Lung (tissue), 11 donors: ENCODE measurements at regions not wholly inside any gene's neighbourhood (a gene's known extent, or its start where the extent isn't known, plus 50 kb on each side); places are given as distances from the start of the nearest gene placed in this dataset.

Experiments
- ATAC-seq: fragments of 200-7000 bp; cut with Tn5 transposase; one replicate; pipeline ENCODE4 v1.9.1; 2020; ENCODE audit warnings: moderate number of reproducible peaks; ENCODE audit not compliant: insufficient read depth, low FRiP score
- DNase-seq, 3 donors: peaks; one replicate each; pipeline ENCODE4 v3.0.0-alpha.2; 2013 to 2017
- H3K27ac ChIP-seq, 2 donors: one replicate each; pipeline ENCODE4 v1.5.1; 2013; ENCODE audit warnings: mild to moderate bottlenecking in 2 of 2, moderate library complexity in 2 of 2, control low read depth in 1 of 2, inconsistent platforms in 1 of 2, low read depth in 1 of 2, low read length in 1 of 2
- H3K27me3 ChIP-seq, 3 donors: one replicate each; pipeline ENCODE4 v1.5.1; 2013; ENCODE audit warnings: low read length in 2 of 3; ENCODE audit not compliant: control insufficient read depth in 3 of 3, insufficient read depth in 3 of 3
- H3K36me3 ChIP-seq, 4 donors: one replicate each; pipeline ENCODE4 v1.5.1; 2013; ENCODE audit warnings: low read length in 4 of 4, mild to moderate bottlenecking in 1 of 4, moderate library complexity in 1 of 4; ENCODE audit not compliant: control insufficient read depth in 4 of 4, insufficient read depth in 4 of 4
- H3K4me1 ChIP-seq, 5 donors: one replicate each; pipeline ENCODE4 v1.5.1; 2013; ENCODE audit warnings: low read length in 5 of 5, mild to moderate bottlenecking in 2 of 5, moderate library complexity in 1 of 5; ENCODE audit not compliant: control insufficient read depth in 5 of 5, insufficient read depth in 5 of 5
- H3K4me3 ChIP-seq: one replicate; pipeline ENCODE4 v1.5.1; 2013; ENCODE audit warnings: mild to moderate bottlenecking, control low read depth, moderate library complexity
- H3K9ac ChIP-seq, 2 donors: one replicate each; pipeline ENCODE4 v1.5.1; 2013; ENCODE audit warnings: low read length in 2 of 2, control low read depth in 1 of 2; ENCODE audit not compliant: insufficient read depth in 1 of 2
- H3K9me3 ChIP-seq, 4 donors: one replicate each; pipeline ENCODE4 v1.5.1; 2013; ENCODE audit warnings: low read length in 3 of 4, mild to moderate bottlenecking in 1 of 4, moderate library complexity in 1 of 4; ENCODE audit not compliant: control insufficient read depth in 4 of 4, insufficient read depth in 3 of 4
- WGBS, 2 donors: extraction: QIAGEN DNeasy Blood & Tissue Kit; methylation state at CpG; one replicate each; pipeline ENCODE4 v1.1.7; 2013; 5-methylcytosine and 5-hydroxymethylcytosine counted together
- TF ChIP-seq, protein P1 (sequence below): IDR thresholded peaks from 2 replicates; pipeline ENCODE4 v1.5.1; 2012; ENCODE audit warnings: mild to moderate bottlenecking; ENCODE audit errors: control extremely low read depth, extremely low read depth
- donor health status: control.
- donor health status: control.
- donor health status: Bipolar disorder and iron deficiency.
- donor health status: healthy.
- donor health status: DM: yes; HTN: yes; CAD: no.

DNA sequence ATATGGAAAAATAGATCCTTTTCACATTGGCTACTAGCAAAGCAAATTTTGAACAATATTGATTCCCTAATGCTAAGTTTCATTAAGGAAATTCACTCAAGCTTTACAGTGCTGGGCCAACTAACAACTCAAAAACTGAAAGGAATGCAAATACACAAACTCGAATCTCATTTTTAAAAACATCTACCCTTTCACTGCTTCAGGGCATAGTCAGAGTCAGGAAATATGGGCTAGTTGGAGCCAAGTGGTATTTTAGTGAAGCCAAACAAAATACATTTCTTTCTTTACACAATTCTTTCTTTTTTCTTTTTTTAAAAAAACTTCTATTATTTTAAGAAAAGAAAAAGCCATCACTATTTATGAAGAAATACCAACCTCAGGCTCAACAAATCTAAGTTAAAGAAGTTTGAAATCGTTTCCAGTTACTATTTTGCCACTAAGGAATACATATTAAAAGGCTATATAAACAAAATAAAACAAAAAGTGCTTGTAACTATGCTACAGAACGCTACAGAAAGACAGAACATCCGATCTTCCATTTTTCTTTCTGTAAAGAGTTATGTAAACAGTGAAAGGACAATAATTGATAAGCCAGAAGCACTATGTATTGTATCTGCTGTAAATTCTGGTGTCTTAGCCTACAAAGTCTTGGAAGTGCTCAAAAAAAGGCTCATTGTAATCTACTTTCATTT is 113.6 kb upstream of the STK17B start:
- Histone ChIP-seq H3K27me3 (no peaks in the 10 kb centered on the region), H3K27ac (no peak overlapping the region), H3K4me1 (peaks cover 0 to 11% (median 5%) of the 10 kb centered on the region in 5 donors), H3K9me3 (no peaks in the 10 kb centered on the region), H3K36me3 (peaks cover 0 to 3% (median 0%) of the 10 kb centered on the region in 4 donors), H3K4me3 (no peak overlapping the region), H3K9ac (no peak overlapping the region)
- TF ChIP-seq, protein P1, sequence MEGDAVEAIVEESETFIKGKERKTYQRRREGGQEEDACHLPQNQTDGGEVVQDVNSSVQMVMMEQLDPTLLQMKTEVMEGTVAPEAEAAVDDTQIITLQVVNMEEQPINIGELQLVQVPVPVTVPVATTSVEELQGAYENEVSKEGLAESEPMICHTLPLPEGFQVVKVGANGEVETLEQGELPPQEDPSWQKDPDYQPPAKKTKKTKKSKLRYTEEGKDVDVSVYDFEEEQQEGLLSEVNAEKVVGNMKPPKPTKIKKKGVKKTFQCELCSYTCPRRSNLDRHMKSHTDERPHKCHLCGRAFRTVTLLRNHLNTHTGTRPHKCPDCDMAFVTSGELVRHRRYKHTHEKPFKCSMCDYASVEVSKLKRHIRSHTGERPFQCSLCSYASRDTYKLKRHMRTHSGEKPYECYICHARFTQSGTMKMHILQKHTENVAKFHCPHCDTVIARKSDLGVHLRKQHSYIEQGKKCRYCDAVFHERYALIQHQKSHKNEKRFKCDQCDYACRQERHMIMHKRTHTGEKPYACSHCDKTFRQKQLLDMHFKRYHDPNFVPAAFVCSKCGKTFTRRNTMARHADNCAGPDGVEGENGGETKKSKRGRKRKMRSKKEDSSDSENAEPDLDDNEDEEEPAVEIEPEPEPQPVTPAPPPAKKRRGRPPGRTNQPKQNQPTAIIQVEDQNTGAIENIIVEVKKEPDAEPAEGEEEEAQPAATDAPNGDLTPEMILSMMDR = no peak
- ATAC-seq (no peak), DNase-seq (no peak)
- WGBS, 2 donors = 37 to 67% methylated on average over 4 of the region's 4 CpGs

DNA sequence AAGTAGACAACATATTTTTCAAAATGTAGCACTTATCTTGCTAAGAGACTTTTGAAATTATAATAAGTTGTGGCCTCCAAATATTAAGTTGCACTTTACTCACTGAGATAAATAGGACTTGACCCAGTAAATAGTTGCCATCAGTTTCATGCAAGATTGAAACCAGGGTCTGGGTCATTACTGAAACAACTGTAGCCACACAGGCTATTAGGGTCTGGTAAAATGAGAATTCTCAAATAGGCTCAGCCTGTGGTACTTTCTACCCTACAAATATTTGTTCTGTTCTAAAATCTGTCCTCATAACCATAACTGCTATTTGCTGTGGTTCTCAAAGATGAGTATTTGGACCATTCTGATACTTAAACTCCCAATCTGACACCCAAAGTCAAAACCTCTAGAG is 115.4 kb upstream of the STK17B start:
- H3K27ac ChIP-seq = peak overlapping the region in 1 of 2 donors; percentile 21
- peaks cover 0 to 3% (median under 1%) of the 10 kb centered on the region in 4 donors for H3K36me3 ChIP-seq
- TF ChIP-seq, protein P1 = no peak
- H3K9me3 ChIP-seq = no peaks in the 10 kb centered on the region
- ATAC-seq (no peak), DNase-seq (no peak)
- H3K27me3 ChIP-seq = no peaks in the 10 kb centered on the region
- H3K4me3 ChIP-seq = no peak overlapping the region
- H3K4me1 ChIP-seq = peaks cover 1 to 14% (median 10%) of the 10 kb centered on the region in 5 donors
- H3K9ac ChIP-seq = no peak overlapping the region

DNA sequence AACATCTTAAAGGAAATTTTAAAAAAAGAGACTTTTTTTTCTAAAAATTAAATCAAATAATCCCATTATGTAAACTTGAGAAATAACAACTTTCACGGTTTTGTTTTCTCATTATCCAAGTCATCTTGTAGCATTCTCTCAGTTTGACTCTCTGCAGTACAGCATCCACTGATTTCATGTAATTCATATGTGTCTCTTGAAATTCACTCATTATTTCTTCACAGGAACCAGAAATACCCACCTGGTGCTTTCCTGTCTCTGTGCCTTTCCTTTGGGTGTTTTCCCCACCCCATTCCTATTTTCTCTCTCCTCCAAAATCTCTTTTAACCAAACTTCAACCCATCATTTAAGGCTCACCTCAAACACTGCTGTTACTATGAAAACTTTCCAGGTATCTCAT is 116.1 kb upstream of the STK17B start:
- ATAC-seq = no peak
- H3K36me3 ChIP-seq = peaks cover 0 to 7% (median 3%) of the 10 kb centered on the region in 4 donors
- no peak overlapping the region for H3K4me3 ChIP-seq
- no peak overlapping the region for H3K9ac ChIP-seq
- H3K27ac ChIP-seq = no peak overlapping the region
- DNase-seq = no peak
- H3K27me3 ChIP-seq = no peaks in the 10 kb centered on the region
- TF ChIP-seq, protein P1 = no peak
- H3K9me3 ChIP-seq = no peaks in the 10 kb centered on the region
- WGBS, 2 donors = 84 to 93% methylated on average over 1 of the region's 1 CpG
- H3K4me1 ChIP-seq = peaks cover 1 to 14% (median 10%) of the 10 kb centered on the region in 5 donors
